Skeletal muscle tissue (tissue), 3 donors: ENCODE measurements at regions not wholly inside any gene's neighbourhood (a gene's known extent, or its start where the extent isn't known, plus 50 kb on each side); places are given as distances from the start of the nearest gene placed in this dataset.
A peak's percentile ranks its signal among the peaks of the same experiment; 100 is the strongest.

Experiments used
- H3K27ac ChIP-seq: one replicate; pipeline ENCODE4 v1.7.0; 2013; ENCODE audit warnings: mild to moderate bottlenecking, low read depth, low read length, inconsistent platforms
- H3K27me3 ChIP-seq, 3 donors: one replicate each; pipeline ENCODE4 v1.7.0; 2013; ENCODE audit warnings: low read length in 3 of 3; ENCODE audit not compliant: control insufficient read depth in 3 of 3, insufficient read depth in 3 of 3
- H3K36me3 ChIP-seq, 3 donors: one replicate each; pipeline ENCODE4 v1.7.0; 2013; ENCODE audit warnings: low read length in 3 of 3; ENCODE audit not compliant: control insufficient read depth in 3 of 3, insufficient read depth in 3 of 3
- H3K4me1 ChIP-seq, 3 donors: one replicate each; pipeline ENCODE4 v1.7.0; 2013; ENCODE audit warnings: low read length in 3 of 3, mild to moderate bottlenecking in 3 of 3; ENCODE audit not compliant: control insufficient read depth in 3 of 3, insufficient read depth in 3 of 3
- H3K4me3 ChIP-seq, 3 donors: one replicate each; pipeline ENCODE4 v1.7.0; 2013; ENCODE audit warnings: low read length in 3 of 3
- H3K9ac ChIP-seq, 3 donors: one replicate each; pipeline ENCODE4 v1.7.0; 2013; ENCODE audit warnings: low read length in 3 of 3, mild to moderate bottlenecking in 3 of 3, moderate library complexity in 2 of 3, low read depth in 1 of 3
- H3K9me3 ChIP-seq, 3 donors: one replicate each; pipeline ENCODE4 v1.7.0; 2013; ENCODE audit warnings: low read length in 3 of 3; ENCODE audit not compliant: control insufficient read depth in 3 of 3
- donor health status: Osteomylitis.

GRCh38 chr6:130675072-130675471 is 152.1 kb upstream of the SMLR1 start:
- Histone ChIP-seq H3K27ac (no peak overlapping the region), H3K9me3 (peaks cover 0 to 8% (median 0%) of the 10 kb centered on the region in 3 donors), H3K4me1 (no peaks in the 10 kb centered on the region), H3K27me3 (no peaks in the 10 kb centered on the region), H3K36me3 (no peaks in the 10 kb centered on the region), H3K9ac (no peak overlapping the region), H3K4me3 (no peak overlapping the region)

- no peak overlapping the region for H3K4me3 ChIP-seq
- H3K27me3 ChIP-seq: no peaks in the 10 kb centered on the region
- H3K27ac ChIP-seq: no peak overlapping the region
- H3K36me3 ChIP-seq: no peaks in the 10 kb centered on the region
- H3K9me3 ChIP-seq: peaks cover 0 to 8% (median 0%) of the 10 kb centered on the region in 3 donors
- no peak overlapping the region for H3K9ac ChIP-seq
- peaks cover 0 to 2% (median 0%) of the 10 kb centered on the region in 3 donors for H3K4me1 ChIP-seq
These were observed 151.0 kb upstream of the SMLR1 start for GRCh38 chr6:130676077-130676772.

- H3K36me3 ChIP-seq: no peaks in the 10 kb centered on the region
- no peaks in the 10 kb centered on the region for H3K27me3 ChIP-seq
- H3K9me3 ChIP-seq: peaks cover 0 to 8% (median 0%) of the 10 kb centered on the region in 3 donors
- H3K4me3 ChIP-seq: no peak overlapping the region
- no peak overlapping the region for H3K9ac ChIP-seq
- H3K27ac ChIP-seq: no peak overlapping the region
- peaks cover 0 to 2% (median 0%) of the 10 kb centered on the region in 3 donors for H3K4me1 ChIP-seq
These were observed 150.4 kb upstream of the SMLR1 start for GRCh38 chr6:130676773-130677144.

GRCh38 chr6:130677312-130677711 is 149.9 kb upstream of the SMLR1 start:
- no peak overlapping the region for H3K4me3 ChIP-seq
- no peak overlapping the region for H3K27ac ChIP-seq
- no peak overlapping the region for H3K9ac ChIP-seq

GRCh38 chr6:130677766-130678165 is 149.4 kb upstream of the SMLR1 start:
- Histone ChIP-seq H3K9ac (no peak overlapping the region), H3K36me3 (no peaks in the 10 kb centered on the region), H3K9me3 (peaks cover 0 to 8% (median 0%) of the 10 kb centered on the region in 3 donors), H3K4me1 (peaks cover 0 to 2% (median 0%) of the 10 kb centered on the region in 3 donors), H3K4me3 (no peak overlapping the region), H3K27ac (no peak overlapping the region), H3K27me3 (no peaks in the 10 kb centered on the region)

More at GRCh38 chr6:130677312-130677711, 149.9 kb upstream of the SMLR1 start:
- H3K27me3 ChIP-seq: no peaks in the 10 kb centered on the region
- peaks cover 0 to 2% (median 0%) of the 10 kb centered on the region in 3 donors for H3K4me1 ChIP-seq
- H3K9me3 ChIP-seq: peaks cover 0 to 8% (median 0%) of the 10 kb centered on the region in 3 donors
- no peaks in the 10 kb centered on the region for H3K36me3 ChIP-seq

GRCh38 chr6:130679684-130680083 is 147.5 kb upstream of the SMLR1 start:
- Histone ChIP-seq H3K9ac (no peak overlapping the region), H3K4me3 (no peak overlapping the region), H3K9me3 (peaks cover 0 to 8% (median 0%) of the 10 kb centered on the region in 3 donors), H3K4me1 (peaks cover 0 to 2% (median 0%) of the 10 kb centered on the region in 3 donors), H3K27me3 (no peaks in the 10 kb centered on the region), H3K36me3 (no peaks in the 10 kb centered on the region), H3K27ac (peak overlapping the region; percentile 49)

- Histone ChIP-seq H3K4me1 (peaks cover 0 to 2% (median 0%) of the 10 kb centered on the region in 3 donors), H3K9ac (no peak overlapping the region), H3K4me3 (no peak overlapping the region), H3K27me3 (no peaks in the 10 kb centered on the region), H3K27ac (peak overlapping the region; percentile 49), H3K9me3 (peaks cover 0 to 8% (median 0%) of the 10 kb centered on the region in 3 donors), H3K36me3 (no peaks in the 10 kb centered on the region)
These were observed 147.1 kb upstream of the SMLR1 start for GRCh38 chr6:130680116-130680515.

- Histone ChIP-seq H3K27ac (peak overlapping the region; percentile 49), H3K27me3 (no peaks in the 10 kb centered on the region), H3K4me3 (no peak overlapping the region), H3K9me3 (peaks cover 0 to 8% (median 0%) of the 10 kb centered on the region in 3 donors), H3K4me1 (peaks cover 0 to 2% (median 0%) of the 10 kb centered on the region in 3 donors), H3K36me3 (no peaks in the 10 kb centered on the region), H3K9ac (no peak overlapping the region)
These were observed 146.2 kb upstream of the SMLR1 start for GRCh38 chr6:130681028-130681427.

GRCh38 chr6:130682066-130682465 is 145.1 kb upstream of the SMLR1 start:
- no peak overlapping the region for H3K4me3 ChIP-seq
- no peak overlapping the region for H3K27ac ChIP-seq
- no peak overlapping the region for H3K9ac ChIP-seq
- H3K36me3 ChIP-seq: no peaks in the 10 kb centered on the region
- no peaks in the 10 kb centered on the region for H3K27me3 ChIP-seq
- peaks cover 0 to 2% (median 0%) of the 10 kb centered on the region in 3 donors for H3K4me1 ChIP-seq
- H3K9me3 ChIP-seq: peaks cover 0 to 8% (median 0%) of the 10 kb centered on the region in 3 donors

GRCh38 chr6:130683761-130684517 is 143.3 kb upstream of the SMLR1 start:
- Histone ChIP-seq H3K27ac (no peak overlapping the region), H3K27me3 (no peaks in the 10 kb centered on the region), H3K9me3 (no peaks in the 10 kb centered on the region), H3K9ac (no peak overlapping the region), H3K4me3 (no peak overlapping the region), H3K4me1 (peaks cover 0 to 2% (median 0%) of the 10 kb centered on the region in 3 donors), H3K36me3 (no peaks in the 10 kb centered on the region)
